Activated CD4-positive, CD25-positive, alpha-beta regulatory T cell treated with anti-CD3 and anti-CD28 coated beads, Interleukin-2, amount 50 U/mL, for 24 hours (primary cell): ENCODE measurements at regions not wholly inside any gene's neighbourhood (a gene's known extent, or its start where the extent isn't known, plus 50 kb on each side); places are given as distances from the start of the nearest gene placed in this dataset.

ENCODE experiments used
- ATAC-seq, 2 donors: fragments of 150-1000 bp; cut with Tn5 transposase; one replicate each; pipeline ENCODE4 v1.10.0; 2021; ENCODE audit warnings: mild to moderate bottlenecking in 1 of 2, moderate library complexity in 1 of 2

- ATAC-seq: no peak
Observed at GRCh38 chr15:47289656-47290055, 427.6 kb upstream of the SEMA6D start.

DNA sequence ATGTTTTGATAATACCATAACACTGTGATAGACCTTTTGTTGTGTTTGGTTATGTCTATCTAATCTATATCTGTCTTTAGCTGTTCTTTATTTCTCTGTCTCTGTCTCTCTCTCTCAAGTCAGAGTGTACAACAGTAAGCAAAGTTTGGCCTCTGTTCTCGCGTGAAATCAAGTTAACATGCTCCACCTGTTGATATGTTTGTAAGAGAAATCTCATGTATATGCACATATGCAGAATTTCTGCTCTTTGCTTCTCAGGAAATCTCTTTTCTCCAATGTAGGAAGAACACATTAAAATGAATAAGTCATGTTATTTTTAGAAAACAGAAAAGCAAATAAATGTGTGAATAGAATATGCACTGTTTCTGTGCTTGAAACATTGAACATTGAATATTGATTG is 425.5 kb upstream of the SEMA6D start:
- ATAC-seq: no peak

- ATAC-seq: no peak
Observed at GRCh38 chr15:47292638-47293190, 424.6 kb upstream of the SEMA6D start.

DNA sequence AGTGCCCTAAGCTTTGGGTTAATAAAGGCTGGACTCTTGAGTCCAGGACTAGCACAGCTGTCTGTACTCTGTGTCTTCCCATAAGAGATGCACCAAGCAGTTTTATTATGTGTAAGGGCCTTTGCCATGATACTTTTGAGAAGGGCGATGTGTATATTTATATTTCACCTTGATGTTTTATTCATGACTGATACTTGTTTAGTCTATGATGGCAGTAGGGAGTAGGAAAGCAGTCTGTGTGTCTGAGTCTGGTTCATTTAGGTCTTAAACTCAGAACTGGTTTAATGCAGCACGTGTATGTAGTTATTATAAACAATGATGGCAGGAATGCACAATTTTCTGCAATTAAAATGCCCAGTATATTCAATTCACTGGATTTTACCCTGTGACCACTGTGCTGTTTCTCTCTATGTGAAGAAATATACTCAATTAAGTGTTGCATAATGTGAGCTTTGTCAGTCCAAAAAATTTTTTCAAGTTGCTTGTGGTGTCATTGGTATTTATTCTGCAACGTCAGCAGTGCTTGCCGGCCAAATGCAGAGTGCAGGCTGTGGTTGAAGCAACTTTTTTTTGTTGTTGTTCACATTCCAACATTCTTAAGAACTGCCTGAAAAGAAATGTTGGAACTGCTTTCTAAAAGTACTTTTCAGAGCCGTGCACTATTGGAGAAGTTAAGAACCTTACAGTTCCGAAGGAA is 423.7 kb upstream of the SEMA6D start:
- ATAC-seq: no peak

DNA sequence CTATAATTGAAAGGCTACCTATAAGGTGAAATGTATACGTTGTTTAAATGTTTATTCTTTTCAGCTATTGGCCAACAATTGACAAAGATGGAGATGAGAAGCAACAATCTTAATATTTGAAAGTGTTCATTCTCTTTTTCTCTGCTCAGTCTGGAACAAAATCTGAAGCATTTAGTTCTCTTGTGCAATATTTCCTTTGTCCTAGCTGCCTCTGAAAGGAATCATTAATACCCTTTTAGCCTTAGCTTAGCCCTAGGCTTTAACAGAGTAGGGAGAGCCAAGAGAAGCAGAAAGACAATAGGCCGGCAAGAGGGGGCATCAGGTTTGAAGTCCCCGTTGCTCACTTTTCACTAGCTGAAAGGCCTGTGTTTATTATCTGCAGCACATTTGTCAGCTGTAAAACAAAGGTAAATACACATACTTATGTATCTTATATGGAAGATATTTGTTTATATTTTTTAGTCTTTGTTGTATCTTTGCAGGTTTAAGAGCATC is 422.5 kb upstream of the SEMA6D start:
- ATAC-seq: no peak

- no peak for ATAC-seq
Observed at GRCh38 chr15:47296881-47297280, 420.4 kb upstream of the SEMA6D start.

GRCh38 chr15:47299846-47300434 is 417.4 kb upstream of the SEMA6D start:
- no peak for ATAC-seq

DNA sequence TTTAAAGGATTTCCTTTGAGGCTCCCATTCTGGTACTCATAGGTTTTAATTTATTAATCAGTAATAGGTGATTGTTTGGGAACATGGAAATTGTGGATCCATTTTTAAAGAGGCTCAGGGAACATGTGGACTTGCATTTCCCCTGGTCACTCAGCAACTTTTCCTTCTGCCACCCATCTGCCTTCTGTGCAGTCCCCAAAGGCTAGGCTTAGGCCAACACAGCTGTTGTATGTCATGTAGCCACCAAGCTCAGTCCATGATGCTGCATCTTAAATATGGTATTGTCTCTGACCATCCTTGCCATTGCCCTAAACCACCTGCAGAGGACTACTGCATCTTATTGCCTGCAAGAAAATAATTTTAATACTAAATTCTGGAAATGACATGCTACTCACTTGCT is 416.7 kb upstream of the SEMA6D start:
- ATAC-seq: no peak

- ATAC-seq: no peak
Observed at GRCh38 chr15:47301481-47301880, 415.8 kb upstream of the SEMA6D start.

GRCh38 chr15:47304656-47305055 is 412.6 kb upstream of the SEMA6D start:
- ATAC-seq: no peak

DNA sequence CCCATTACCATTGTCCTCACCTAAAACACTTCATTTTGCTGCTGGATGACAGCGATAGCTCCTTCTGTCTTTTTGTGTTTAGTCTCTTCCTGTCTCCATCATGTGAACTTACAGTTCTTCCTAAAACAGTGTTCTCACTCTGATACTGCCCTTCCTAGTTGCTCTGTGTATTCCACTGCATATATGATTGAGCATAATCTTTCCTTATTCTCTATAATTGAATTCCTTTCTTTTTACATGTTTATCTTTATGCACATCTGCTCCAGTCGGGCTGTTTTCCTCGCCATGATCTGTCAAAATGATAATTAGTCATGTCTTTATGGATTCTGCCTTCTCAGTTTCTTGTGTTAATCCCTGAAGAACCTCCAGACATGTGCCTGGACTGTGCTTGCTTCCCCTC is 405.1 kb upstream of the SEMA6D start:
- ATAC-seq: no peak

- ATAC-seq: no peak
Observed at GRCh38 chr15:47326410-47327333, 390.6 kb upstream of the SEMA6D start.

- ATAC-seq: no peak
Observed at GRCh38 chr15:47331829-47332393, 385.4 kb upstream of the SEMA6D start.

GRCh38 chr15:47332481-47332880 is 384.8 kb upstream of the SEMA6D start:
- no peak for ATAC-seq

DNA sequence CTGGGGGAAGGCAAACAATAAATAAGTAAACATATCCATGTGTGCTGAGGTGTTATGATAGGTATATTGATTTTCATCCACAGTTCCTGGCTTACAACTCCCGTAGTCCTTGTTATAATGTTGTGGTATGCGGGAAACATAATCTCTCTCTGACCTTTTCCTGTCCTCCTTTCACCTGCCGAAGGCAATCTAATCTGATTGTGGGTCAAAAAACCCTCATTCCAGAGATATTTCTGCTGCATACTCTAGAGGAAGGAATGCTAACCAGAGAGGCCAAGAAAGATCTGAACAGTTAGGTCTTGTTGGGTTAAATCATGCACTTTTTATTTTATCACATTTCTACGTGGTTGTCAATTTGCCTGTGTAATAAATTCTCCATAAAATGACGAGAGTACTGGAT is 383.6 kb upstream of the SEMA6D start:
- ATAC-seq: no peak

DNA sequence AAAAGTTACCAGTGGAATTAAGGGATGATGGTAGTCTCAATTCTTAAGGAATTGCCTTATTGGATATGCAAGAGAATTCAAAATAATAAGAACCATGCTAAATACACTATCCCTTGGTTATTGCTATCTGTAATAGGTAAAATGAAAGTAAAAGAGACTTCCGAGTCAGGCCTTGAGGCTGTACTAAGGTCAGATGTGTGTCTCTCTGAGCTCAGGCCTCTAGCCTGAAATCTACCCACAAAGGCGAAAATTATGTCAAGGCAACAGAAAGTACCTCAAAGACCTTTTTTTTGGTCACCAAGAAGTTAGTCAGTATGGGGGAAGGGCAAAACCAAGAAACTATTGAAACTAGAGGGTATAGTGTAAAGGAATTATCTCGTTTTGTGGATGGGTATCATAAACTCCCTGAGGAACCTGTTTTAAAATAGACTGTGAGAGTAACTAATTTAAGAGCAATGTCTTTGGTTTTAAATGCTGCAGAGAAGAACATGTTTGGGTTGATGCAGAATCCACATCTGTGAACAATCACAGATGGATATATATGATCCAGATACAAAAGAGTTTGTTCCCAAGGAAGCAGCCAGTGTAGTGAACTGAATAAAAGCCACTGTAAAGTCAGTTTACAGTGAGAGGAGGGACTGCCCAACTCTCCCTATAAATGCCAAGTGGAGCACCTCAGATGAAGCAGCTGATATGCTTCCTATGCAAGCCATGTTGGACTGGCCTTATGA is 382.3 kb upstream of the SEMA6D start:
- ATAC-seq: no peak

- no peak for ATAC-seq
Observed at GRCh38 chr15:47337106-47337505, 380.2 kb upstream of the SEMA6D start.

DNA sequence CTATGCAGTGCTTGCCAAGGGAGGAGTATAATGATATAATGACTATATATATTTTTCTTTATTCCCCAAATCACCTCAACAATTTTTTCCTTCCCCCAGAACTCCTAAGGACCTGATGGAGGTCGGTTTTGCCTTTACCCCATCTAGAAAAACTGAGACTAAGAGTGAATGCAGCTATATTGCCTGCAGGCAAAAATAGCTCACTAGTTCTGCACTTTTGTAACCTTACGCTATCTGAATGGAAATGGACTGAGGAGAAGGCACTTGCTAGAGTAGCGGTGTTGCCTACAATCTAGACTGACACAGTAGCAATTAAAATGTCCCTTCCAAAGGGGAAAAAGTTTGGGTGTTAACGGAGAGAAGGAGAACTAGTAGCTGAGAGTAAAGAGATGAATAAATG is 379.5 kb upstream of the SEMA6D start:
- no peak for ATAC-seq

DNA sequence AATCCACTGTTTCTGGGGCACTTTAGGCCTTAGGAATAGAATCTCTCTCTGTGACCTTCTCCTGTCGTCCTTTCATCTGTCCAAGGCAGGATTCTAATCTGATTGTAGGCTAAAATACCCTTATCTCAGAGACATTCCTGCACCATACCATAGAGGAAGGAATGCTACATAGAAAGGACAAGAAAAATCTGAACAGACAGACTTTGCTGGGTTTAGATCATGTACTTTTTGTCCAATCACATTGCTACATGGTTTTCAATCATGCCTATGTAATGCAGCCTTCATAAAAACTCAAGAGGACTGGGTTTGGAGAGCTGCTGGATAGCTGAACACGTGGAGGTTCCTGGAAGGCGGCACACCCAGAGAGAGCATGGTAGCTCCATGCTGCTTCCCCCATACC is 378.5 kb upstream of the SEMA6D start:
- no peak for ATAC-seq

DNA sequence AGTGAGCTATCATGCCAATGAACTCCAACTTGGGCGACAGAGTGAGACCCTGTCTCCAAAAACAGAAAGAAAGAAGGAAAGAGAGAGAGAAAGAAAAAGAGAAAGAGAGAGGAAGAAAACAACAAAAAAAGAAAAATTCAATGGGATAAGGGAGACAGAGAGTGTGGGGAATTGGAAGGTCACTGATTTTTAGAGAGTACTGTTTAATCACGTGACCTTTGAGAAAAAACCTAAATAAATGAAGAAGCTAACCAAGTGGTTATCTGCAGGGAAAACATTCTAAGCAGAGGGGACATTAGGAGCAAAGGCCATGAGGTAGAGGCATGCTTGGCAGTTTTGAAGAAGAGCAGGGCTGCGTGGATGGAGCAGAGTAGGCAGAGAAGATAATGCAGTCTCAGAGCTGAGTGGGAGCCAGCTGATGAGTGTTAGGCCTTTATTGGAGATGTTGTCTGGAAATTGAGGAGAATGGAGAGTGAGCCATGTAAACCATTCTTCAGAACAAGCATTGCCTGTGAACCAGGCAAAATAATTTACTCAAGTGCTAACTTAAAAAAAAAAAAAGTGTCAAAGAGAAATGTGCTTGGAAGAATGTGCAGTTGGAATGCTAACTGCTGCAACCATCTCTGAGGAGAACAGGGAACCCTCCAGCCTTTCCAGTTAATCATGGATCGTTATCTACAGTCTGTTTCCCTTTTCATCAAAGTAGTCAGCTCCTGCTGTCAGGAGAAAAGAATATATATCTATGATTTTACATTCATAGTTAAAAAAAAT is 377.3 kb upstream of the SEMA6D start:
- no peak for ATAC-seq

DNA sequence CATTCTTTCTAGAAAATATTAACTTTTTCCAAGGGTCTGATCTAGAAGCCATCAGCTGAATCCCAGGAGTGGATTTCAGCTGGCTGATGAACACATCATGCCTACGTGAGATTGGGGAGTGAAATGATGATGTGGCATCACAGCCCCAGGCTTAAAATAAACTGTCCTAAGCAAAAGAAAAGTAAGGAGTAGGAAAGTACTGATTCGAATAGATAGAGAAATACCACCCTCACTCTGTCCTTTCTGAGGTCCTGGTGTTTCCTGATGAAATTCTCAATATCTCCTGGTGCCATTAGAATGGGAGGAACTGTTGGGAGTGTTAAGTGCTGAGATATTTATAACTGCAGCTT is 376.8 kb upstream of the SEMA6D start:
- ATAC-seq: no peak

GRCh38 chr15:47349179-47349578 is 368.1 kb upstream of the SEMA6D start:
- no peak for ATAC-seq
